ENCODE measurements at regions not wholly inside any gene's neighbourhood (a gene's known extent, or its start where the extent isn't known, plus 50 kb on each side); places are given as distances from the start of the nearest gene placed in this dataset.

DNA sequence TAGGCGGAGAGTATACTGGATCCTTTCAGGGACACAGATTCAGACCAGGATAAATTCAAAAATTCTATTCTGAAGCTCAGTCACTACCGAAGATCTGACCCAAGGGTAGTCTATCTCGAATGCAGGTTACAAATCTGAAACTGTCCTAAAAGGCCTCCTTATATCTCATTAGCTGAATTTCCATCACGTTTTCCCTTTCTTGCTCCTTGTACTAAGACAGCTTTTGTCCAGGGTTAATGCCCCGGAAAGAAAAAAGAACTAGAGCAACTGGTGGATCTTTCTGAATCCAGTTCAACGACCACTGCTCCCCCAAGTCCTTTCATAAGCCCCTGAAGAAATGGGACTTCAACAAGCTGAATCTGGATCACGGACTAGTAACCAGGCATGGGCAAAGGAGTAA, 97.5 kb upstream of the CCDC85A start:
- TF ChIP-seq, protein P1, sequence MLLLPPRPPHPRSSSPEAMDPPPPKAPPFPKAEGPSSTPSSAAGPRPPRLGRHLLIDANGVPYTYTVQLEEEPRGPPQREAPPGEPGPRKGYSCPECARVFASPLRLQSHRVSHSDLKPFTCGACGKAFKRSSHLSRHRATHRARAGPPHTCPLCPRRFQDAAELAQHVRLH (tag by site-specific recombination; IDR thresholded peaks at IDR 0.05): no peak
- TF ChIP-seq RBAK (tag by site-specific recombination; IDR thresholded peaks at IDR 0.05) (no peak), ZBTB7A (tag by site-specific recombination; IDR thresholded peaks at IDR 0.05; ENCODE audit: low read depth) (no peak), ZNF311 (tag by site-specific recombination; IDR thresholded peaks at IDR 0.05; ENCODE audit: borderline replicate concordance) (no peak), TRIM28 (IDR thresholded peaks at IDR 0.05; ENCODE audit: borderline replicate concordance, low read length) (no peak), ZNF707 (tag by site-specific recombination; IDR thresholded peaks at IDR 0.05) (no peak), GLI4 (tag by site-specific recombination; IDR thresholded peaks at IDR 0.05) (no peak)
- TF ChIP-seq, protein P2, sequence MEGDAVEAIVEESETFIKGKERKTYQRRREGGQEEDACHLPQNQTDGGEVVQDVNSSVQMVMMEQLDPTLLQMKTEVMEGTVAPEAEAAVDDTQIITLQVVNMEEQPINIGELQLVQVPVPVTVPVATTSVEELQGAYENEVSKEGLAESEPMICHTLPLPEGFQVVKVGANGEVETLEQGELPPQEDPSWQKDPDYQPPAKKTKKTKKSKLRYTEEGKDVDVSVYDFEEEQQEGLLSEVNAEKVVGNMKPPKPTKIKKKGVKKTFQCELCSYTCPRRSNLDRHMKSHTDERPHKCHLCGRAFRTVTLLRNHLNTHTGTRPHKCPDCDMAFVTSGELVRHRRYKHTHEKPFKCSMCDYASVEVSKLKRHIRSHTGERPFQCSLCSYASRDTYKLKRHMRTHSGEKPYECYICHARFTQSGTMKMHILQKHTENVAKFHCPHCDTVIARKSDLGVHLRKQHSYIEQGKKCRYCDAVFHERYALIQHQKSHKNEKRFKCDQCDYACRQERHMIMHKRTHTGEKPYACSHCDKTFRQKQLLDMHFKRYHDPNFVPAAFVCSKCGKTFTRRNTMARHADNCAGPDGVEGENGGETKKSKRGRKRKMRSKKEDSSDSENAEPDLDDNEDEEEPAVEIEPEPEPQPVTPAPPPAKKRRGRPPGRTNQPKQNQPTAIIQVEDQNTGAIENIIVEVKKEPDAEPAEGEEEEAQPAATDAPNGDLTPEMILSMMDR (tag by site-specific recombination; IDR thresholded peaks at IDR 0.05): no peak
- TF ChIP-seq, protein P3, sequence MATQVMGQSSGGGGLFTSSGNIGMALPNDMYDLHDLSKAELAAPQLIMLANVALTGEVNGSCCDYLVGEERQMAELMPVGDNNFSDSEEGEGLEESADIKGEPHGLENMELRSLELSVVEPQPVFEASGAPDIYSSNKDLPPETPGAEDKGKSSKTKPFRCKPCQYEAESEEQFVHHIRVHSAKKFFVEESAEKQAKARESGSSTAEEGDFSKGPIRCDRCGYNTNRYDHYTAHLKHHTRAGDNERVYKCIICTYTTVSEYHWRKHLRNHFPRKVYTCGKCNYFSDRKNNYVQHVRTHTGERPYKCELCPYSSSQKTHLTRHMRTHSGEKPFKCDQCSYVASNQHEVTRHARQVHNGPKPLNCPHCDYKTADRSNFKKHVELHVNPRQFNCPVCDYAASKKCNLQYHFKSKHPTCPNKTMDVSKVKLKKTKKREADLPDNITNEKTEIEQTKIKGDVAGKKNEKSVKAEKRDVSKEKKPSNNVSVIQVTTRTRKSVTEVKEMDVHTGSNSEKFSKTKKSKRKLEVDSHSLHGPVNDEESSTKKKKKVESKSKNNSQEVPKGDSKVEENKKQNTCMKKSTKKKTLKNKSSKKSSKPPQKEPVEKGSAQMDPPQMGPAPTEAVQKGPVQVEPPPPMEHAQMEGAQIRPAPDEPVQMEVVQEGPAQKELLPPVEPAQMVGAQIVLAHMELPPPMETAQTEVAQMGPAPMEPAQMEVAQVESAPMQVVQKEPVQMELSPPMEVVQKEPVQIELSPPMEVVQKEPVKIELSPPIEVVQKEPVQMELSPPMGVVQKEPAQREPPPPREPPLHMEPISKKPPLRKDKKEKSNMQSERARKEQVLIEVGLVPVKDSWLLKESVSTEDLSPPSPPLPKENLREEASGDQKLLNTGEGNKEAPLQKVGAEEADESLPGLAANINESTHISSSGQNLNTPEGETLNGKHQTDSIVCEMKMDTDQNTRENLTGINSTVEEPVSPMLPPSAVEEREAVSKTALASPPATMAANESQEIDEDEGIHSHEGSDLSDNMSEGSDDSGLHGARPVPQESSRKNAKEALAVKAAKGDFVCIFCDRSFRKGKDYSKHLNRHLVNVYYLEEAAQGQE (tag by site-specific recombination; IDR thresholded peaks at IDR 0.05): no peak
- TF ChIP-seq, protein P4, sequence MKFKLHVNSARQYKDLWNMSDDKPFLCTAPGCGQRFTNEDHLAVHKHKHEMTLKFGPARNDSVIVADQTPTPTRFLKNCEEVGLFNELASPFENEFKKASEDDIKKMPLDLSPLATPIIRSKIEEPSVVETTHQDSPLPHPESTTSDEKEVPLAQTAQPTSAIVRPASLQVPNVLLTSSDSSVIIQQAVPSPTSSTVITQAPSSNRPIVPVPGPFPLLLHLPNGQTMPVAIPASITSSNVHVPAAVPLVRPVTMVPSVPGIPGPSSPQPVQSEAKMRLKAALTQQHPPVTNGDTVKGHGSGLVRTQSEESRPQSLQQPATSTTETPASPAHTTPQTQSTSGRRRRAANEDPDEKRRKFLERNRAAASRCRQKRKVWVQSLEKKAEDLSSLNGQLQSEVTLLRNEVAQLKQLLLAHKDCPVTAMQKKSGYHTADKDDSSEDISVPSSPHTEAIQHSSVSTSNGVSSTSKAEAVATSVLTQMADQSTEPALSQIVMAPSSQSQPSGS (tag by site-specific recombination; IDR thresholded peaks at IDR 0.05; ENCODE audit: low read depth): no peak
- TF ChIP-seq, protein P5, sequence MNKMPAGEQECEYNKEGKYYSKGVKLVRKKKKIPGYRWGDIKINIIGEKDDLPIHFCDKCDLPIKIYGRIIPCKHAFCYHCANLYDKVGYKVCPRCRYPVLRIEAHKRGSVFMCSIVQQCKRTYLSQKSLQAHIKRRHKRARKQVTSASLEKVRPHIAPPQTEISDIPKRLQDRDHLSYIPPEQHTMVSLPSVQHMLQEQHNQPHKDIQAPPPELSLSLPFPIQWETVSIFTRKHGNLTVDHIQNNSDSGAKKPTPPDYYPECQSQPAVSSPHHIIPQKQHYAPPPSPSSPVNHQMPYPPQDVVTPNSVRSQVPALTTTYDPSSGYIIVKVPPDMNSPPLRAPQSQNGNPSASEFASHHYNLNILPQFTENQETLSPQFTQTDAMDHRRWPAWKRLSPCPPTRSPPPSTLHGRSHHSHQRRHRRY (tag by site-specific recombination; IDR thresholded peaks at IDR 0.05): no peak
- TF ChIP-seq, protein P6, sequence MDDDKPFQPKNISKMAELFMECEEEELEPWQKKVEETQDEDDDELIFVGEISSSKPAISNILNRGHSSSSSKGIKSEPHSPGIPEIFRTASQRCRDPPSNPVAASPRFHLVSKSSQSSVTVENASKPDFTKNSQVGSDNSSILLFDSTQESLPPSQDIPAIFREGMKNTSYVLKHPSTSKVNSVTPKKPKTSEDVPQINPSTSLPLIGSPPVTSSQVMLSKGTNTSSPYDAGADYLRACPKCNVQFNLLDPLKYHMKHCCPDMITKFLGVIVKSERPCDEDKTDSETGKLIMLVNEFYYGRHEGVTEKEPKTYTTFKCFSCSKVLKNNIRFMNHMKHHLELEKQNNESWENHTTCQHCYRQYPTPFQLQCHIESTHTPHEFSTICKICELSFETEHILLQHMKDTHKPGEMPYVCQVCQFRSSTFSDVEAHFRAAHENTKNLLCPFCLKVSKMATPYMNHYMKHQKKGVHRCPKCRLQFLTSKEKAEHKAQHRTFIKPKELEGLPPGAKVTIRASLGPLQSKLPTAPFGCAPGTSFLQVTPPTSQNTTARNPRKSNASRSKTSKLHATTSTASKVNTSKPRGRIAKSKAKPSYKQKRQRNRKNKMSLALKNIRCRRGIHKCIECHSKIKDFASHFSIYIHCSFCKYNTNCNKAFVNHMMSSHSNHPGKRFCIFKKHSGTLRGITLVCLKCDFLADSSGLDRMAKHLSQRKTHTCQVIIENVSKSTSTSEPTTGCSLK (tag by site-specific recombination; IDR thresholded peaks at IDR 0.05): no peak
